Stimulated activated CD8-positive, alpha-beta memory T cell treated with anti-CD3 and anti-CD28 coated beads, Interleukin-7, amount 100 ng/mL, for 24 hours (primary cell): ENCODE measurements at regions not wholly inside any gene's neighbourhood (a gene's known extent, or its start where the extent isn't known, plus 50 kb on each side); places are given as distances from the start of the nearest gene placed in this dataset.
"Not testable (repeated sequence)": the region's sequence is repeated elsewhere in the genome, so short reads cannot be mapped to it uniquely, and the experiment has no call there.

ENCODE experiments used
- DNase-seq: peaks from one replicate; pipeline ENCODE4 v3.0.0-alpha.2; 2020; ENCODE audit warnings: low read depth

DNA sequence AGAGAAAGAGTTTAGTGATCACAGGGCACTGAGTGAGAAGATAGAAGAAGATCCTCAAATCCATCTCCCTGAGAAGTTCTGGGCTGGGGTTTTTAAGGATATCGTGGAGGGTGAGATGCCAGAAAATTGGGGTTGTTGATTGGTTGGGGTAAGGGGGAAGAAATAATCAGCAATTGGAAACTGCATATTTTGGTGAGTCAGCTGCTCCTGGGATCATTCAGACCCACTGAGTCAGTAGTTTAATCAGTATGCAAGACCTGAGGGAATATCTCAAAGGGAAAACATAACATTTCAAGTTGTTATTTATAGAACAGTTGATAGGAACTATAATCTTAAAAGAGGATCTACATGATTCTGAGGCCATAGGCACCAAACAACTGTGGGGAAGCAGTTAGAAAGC lies 183.4 kb downstream of the FCRL5 start:
- not testable (repeated sequence) for DNase-seq

DNA sequence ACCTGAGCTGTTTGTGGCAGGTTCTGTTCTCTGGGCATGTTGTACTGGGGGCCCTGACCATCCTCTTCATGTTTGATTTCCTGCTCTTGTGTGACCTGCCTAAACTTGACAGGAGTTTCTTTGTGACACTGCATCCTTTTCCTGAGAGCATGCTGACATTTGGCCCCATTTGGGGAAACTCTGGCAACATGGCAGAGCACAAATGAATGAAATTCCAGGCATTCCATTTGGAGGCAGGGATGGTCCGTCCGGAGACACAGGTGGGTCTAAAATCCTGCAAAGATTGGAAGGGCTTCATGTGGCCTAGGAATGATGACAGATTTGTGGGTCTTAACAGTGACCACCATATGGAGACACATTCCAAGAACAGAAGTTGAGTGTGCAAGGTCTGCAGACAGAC lies 184.0 kb downstream of the FCRL5 start:
- DNase-seq = no peak

DNA sequence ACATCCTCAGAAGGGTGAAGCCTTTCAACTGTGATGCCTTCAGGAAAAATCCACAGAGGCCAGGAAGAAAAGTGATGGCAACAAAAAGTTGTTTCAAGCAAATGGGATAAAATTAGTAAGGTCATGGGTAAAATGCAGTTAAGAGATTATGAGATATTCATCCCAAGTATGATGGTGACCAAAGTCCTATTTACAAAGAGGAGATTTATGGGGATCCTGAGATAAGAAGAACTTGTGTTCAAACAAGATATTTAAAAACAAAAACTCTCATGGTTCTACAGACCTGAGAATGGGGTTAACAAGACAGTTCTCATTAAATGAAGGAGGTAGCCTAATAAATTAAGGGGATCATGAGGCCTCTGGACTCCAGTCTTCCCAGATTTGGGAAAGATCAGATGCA lies 184.4 kb downstream of the FCRL5 start:
- DNase-seq = no peak

DNA sequence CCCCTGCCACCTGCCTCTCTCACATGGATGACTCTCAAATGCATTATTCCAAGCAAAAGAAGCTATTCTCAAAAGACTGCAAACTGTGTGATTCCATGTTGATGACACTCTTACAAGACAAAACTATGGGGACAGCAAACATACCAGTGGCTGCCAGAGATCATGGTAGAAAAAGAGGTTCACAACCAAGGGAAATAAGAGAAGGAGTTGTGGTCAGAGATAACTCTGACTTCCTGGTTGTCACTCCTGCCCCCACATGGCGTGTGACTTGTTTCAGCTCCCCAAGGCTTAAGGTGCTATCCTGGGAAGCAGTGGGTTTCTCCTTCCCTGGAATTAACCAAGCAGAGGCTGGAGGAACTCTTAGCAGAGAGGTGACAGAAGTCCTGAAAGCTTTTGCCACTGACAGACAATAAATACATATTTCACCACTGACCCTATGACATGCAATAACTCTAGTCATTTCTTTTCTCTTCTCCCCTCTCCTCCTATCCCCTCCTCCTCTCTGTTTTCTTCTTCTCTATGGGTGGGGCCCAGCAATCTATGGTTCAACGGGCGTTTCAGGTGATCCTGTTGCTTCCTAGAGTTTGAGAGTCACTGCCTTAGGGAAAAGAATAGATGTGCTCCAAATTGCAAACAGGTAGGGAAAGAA lies 185.1 kb downstream of the FCRL5 start:
- no peak for DNase-seq

DNA sequence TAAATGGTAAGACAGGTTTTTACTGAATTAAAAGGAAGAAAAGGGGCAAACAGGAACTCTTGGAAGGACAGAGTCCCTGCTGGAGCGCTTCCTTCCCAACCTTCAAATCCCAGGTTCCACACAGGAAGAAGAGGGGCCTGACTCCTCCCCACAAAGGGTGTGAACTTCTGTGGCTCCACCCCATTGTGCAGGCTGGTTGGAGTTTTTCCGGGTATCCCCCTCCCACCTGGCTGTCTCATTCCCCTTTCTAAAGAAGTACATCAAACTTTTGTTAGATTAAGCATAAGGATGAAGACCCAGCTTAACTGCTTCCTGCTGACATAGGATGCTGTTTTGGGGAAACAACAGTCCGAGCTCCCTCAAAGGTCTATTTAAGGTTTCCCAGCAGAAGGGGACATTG lies 187.7 kb downstream of the FCRL5 start:
- DNase-seq = no peak

DNA sequence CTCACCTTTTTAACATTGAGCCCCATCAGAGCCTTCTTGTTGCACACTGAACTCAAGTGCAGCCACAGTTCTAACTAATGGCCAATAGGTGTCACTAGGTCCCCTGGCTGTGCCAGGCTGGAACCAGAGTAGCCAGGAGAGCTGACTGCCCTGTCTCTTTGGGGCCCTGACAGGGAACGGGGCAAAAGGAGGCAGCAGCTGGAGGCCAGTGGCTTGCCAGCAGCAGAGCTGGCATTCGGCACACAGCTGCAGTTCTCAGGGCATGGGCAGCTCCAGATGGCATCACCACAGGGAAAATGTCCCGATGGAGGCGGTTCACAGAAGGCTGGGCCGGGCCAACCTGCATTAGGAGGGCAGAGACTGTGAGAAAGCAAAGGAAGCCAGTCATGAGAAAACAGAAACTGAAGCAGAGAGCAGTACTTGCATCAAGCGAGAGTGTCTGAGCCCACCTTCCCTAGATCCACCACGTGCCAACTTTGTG lies 188.6 kb downstream of the FCRL5 start:
- no peak for DNase-seq

DNA sequence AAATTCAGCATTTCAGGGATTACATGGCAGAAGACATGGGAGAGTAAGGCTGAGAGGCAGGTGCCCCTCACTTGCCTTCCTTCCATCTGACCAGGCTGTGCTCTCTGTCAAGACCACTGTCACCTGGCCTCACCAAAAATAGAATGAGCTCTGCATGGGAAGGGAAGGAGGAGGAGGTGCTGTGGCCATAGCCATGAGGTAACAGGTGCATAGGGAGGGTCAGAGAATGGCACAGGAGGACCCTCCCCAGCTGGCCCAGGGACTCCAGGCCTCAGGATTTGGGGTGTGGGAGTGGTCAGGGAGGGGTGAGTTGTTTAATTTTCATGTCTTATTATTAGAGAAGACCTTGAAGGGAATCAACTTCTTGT lies 192.3 kb downstream of the FCRL5 start:
- DNase-seq = no peak

DNA sequence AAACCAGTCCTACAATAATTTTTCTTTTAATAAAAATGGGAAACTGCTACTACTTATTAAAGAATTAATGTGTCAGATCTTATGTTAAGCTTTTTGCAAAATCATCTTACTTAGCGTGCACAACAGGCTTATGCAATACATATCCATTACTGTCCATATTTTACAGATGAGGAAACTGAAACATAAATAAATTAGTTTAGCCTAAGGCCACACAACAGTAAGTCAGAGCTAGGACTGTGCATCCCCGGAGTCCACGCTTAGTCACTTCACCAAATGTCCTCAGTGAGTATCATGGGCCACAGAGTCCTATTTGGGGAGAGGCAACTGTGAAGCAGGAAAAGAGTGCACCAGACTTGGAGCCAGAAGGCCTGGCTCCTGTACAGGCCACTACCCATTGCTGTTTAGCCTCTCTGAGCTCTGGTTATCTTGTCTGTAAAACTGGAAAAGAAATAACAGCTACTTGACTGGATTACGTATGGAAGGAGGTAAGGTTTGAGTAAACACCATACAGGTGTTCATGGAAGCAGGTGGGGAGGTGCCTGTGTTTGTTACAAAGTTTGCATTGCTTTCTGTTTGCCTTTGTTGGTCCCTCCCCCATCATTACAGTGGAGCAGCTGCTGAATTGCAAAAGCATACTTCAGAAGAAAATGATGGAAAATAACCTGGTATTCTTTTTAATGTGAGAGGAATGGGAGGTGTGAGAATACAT lies 192.8 kb downstream of the FCRL5 start:
- DNase-seq = no peak

DNA sequence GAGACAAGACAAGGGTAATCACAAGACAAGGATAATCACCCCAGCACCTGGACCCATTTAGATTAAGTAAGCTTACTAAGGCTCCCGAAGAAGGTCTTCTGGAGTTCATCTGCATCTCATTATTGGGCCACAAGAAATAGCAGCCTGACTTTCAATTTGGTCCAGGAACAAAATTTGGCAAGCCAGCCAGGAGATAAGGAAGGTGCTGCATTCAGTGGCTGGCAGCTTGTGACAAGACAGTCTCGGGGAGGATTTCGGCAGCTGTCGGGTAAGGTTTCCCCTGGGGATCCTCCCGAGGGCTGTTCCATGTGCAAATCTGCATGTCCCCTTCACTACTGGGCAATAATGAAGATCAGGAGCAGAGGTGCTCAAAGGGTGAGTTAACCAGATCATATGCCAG lies 195.2 kb downstream of the FCRL5 start:
- no peak for DNase-seq

DNA sequence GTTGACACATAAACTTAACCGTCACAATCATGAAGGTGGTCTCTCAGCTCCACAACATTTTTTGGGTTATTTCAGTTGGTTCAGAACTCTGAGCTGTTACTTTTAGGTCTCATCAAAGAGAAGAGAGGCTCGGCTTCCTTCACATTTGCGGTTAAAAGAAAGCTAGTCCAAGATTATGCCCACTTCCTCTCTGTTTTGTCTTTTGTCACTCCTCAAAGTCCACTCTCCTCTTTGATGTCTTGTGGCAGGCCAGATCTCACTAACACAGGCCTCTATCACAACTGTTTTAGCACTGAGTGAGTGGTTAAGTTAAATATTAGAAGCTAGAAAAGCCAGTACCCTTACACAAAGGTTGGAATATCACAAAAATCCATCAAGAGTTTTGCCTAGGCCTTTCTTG lies 195.7 kb downstream of the FCRL5 start:
- no peak for DNase-seq

DNA sequence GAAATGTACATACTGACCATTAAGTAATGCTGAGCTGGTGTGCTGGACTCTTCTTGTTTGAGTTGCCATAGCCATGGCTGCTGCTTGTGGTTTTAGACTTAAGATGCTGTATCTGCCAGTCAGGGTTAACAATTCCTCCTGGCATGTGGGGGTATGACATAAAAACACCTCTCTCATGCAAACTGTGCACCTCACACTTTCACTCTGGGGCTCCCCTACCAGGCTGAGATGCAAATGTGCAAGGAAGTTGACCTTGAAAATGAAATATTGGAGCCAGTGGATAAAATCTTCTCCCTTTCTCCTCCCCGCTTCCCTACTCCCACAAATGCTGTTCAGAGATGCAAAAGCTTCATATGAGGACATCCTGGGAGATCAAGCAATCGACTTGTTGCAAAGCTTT lies 198.8 kb downstream of the FCRL5 start:
- no peak for DNase-seq

DNA sequence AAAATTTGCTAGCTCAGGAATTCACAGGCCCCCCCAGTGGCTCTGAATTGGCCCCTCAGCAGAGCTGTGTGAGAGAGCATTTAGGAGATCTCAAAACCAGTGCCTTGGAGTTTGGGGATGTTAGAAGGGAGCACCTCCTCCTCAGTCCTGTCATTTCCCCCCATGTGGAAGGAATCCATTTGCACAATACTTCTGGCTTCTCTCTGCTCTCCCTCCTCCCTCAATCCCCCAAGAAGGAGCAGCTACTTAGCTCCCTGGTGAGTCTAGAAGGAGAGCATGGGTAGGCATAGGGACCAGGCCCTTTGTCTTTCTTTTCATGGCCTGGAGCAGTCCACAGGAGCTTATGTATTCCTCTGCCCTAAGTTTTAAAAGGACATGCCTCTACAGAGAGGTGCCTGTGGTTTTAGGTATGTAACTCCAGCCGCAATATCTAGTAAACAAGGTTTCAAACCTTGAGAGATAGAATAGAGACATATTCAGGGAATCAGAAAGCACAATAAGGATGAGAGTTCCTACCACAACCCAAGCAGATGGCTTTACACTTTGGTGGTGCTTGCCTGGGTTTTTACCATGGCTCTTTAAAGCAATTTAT lies 199.4 kb downstream of the FCRL5 start:
- no peak for DNase-seq

DNA sequence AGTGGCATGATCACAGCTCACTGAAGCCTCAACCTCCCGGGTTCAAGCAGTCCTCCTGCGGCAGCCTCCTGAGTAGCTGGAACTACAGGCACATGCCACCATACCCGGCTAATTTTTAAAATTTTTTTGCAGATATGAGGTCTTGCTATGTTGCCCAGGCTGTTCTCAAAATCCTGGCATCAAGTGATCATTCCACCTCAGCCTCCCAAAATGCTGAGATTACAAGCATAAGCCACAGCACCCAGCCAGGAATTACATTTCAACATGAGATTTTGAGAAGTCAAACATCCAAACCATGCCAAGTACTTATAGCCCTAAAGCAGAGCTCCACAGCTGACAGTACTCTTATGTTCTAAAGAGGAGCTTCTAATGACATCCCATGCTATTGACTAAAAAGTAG lies 200.1 kb downstream of the FCRL5 start:
- no peak for DNase-seq

DNA sequence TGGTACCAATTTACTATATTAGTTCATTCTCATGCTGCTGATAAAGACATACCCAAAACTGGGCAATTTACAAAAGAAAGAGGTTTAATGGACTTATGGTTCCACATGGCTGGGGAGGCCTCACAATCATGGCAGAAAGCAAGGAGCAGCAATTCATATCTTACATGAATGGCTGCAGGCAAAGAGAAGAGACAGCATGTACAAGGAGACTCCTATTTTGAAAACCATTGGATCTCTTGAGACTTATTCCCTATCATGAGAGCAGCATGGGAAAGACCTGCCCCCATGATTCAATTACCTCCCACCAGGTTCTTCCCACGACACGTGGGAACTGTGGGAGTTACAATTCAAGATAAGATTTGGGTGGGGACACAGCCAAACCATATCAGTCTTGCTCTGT lies 200.5 kb downstream of the FCRL5 start:
- DNase-seq = not testable (repeated sequence)

DNA sequence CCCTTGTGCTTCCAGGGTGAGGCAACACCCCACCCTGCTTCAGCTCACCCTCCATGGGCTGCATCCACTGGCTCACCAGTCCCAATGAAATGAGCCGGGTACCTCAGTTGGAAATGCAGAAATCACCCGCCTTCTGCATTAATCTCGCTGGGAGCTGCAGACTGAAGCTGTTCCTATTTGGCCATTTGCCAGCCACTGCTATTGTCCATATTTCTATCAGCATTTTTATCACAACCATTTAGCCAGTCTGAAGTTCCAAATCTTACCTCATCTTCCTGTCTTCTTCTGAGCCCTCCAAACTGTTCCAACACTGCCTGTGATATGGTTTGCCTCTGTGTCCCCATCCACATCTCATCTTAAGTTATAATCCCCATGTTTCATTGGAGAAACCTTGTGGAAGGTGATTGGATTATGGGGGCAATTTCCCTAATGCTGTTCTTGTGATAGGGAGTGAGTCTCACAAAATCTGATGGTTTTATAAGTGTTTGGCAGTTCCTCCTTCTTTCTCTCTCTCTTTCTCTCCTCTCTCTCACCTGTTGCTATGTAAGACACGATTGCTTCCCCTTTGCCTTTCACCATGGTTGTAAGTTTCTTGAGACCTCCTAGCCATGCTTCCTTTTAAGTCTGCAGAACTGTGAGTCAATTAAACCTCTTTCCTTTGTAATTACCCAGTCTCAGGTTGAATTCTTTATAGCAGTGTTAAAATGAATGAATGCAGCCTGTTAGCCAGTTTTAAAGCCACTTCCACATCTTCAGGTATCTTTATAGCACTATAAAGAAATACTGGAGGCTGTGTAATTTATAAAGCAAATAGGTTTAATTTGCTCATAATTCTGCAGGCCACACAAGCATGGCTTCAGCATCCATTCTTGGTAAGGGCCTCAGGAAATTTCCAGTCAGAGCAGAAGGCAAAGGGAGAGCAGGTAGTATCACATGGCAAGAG lies 203.5 kb downstream of the FCRL5 start:
- no peak for DNase-seq

DNA sequence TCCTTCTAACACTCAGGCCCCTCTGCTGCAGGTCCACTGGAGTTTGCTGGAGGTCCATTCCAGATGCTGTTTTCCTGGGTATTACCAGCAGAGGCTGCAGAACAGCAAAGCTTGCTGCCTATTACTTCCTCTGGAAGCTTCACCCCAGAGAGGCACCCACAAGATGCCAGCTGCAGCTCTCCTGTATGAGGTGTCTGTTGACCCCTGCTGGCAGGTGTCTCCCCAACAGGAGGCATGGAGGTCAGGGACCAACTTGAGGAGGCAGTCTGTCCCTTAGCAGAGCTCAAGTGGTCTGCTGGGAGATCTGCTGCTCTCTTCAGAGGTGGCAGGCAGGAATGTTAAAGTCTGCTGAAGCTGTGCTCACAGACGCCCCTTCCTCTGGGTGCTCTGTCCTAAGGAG lies 204.8 kb downstream of the FCRL5 start:
- DNase-seq = no peak

DNA sequence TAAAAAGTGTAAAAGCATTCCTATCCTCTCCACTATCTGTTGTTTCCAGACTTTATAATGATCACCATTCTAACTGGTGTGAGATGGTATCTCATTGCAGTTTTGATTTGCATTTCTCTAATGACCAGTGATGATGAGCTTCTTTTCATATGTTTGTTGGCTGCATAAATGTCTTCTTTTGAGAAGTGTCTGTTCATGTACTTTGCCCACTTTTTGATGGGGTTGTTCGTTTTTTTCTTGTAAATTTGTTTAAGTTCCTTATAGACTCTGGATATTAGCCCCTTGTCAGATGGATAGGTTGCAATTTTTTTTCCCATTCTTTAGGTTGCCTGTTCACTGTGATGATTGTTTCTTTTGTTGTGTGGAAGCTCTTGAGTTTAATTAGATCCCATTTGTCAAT lies 199.6 kb upstream of the ETV3 start:
- DNase-seq = not testable (repeated sequence)

DNA sequence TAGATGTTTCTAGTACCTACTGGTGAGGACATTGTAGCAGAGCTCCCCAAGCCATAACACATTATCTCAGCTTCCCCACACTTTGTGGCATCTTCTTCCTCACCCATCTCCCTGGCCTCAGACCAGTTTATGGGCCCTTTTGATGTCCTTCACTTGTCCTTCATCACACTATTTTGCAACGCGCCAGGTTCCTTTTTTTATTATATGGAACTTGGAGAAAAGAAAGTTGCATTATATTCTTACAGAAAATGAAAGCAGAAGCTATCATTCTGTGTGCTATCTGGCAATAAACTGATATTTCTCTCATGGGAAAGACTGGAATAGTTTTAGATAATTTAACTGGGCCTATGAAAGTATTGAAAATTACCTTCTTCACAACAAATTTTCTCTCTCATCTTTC lies 196.9 kb upstream of the ETV3 start:
- no peak for DNase-seq

DNA sequence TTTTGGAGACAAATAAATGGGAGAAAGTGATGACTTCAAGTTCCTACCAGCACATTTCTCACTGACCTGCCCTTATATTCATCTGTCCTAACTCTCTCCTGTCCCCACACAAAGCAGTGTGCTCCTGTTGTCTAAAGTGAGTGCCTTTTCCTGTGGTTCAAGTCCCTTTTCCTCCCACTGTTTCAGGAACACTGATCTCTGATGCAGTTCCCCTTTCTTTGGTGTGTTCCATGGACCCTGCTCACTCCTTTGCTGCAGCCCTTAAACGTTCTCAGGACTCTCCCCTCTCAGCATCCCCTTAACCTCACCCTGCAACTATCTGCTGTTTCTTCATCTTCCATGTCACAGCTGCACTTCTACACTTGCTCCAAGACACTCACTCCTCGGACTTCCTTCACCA lies 195.8 kb upstream of the ETV3 start:
- DNase-seq = no peak

DNA sequence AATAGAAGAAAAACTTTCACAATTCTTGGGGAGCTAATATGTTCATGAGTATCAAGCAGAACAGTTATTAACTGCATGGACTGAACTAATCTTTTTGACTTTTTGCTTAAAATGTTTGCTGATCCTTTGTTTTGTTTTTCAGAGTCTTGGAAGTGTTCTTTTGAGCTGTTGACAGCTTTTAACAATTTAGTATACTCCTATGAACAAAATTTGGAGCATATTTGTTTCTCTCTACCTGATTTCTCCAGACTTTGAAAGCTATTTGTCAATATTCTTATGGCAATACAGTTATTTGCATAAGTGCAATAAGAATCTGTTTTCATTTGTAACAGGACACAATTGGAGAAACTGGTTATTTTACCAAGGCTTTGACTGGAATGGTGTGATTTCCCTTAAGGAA lies 192.0 kb upstream of the ETV3 start:
- not testable (repeated sequence) for DNase-seq

DNA sequence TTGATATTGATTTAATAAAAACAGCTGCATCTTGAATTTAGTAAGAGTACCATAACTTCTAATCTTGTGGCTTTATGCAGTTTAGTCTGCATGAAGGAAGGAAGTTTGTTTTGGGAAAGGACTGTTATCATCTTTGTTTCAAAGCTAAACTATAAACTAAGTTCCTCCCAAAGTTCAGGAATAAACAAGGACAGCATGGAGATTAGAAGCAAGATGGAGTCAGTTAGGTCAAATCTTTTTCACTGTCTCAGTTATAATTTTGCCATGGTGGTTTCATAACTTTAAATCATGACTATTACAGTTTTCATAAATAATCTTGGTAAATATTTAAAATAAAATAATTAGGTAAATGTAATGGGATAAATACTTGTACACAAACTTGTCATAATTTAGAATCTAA lies 189.9 kb upstream of the ETV3 start:
- DNase-seq = not testable (repeated sequence)

DNA sequence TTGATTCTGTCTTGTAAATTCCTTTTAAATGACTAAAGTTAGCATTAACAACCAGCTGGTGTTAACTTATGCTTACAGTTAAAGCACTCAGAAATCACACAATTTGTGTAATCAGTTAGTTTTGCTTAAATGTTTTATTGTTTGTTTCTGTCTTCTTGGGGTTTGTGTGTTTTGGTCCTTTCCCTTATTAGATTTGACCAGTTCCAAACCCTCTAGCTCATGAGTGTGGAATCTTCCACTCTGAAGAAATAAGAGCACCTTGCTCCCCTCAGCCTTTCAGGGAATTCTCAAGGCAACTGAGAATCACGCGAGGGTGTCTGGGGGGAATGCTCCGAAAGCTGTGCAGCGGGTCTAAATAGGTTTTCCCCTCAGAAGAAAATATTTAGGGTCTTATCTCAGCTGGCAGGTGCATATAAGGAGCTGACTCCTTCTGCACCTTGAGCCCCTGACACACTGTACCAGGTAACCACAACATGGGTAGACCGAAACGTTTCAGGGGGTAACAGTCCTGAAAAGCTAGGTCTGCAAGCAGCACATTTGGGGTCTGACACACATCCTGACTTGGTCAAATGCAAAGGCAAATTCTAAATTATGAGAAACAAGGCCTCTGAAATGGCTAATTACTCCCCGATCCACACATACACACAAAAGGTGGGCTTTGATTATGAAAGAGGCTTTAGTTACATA lies 188.1 kb upstream of the ETV3 start:
- no peak for DNase-seq
